ENCODE measurements at regions not wholly inside any gene's neighbourhood (a gene's known extent, or its start where the extent isn't known, plus 50 kb on each side); places are given as distances from the start of the nearest gene placed in this dataset.

DNA sequence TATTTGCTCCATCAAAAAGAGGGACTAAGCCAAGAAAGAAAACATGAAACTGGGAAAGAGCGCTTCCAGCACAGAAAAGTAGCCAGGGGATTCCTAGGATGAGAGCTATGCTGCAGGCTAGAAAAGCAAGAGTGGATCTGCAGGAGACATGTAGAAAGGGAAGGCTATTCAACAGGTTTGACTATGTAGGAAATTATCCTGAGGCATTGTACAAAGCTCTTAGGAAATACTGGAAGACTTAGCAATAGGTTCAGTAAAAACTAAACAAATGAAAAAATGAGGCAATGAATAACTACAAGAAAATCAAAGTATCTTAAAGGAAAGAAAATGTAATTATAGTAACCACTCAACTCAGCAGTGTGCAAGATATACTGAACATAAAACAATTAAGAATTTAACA, 178.7 kb upstream of the FOXN2 start:
- Mint-ChIP-seq H3K9me3 (no peaks in the 10 kb centered on the region), H3K27ac (no peak overlapping the region), H3K4me3 (no peak overlapping the region), H3K36me3 (ENCODE audit: low read depth) (no peaks in the 10 kb centered on the region), H3K27me3 (ENCODE audit: insufficient read depth) (peaks cover 10% of the 10 kb centered on the region), H3K4me1 (ENCODE audit: low read depth) (no peaks in the 10 kb centered on the region)
- no peak for DNase-seq
- TF ChIP-seq, protein P1, sequence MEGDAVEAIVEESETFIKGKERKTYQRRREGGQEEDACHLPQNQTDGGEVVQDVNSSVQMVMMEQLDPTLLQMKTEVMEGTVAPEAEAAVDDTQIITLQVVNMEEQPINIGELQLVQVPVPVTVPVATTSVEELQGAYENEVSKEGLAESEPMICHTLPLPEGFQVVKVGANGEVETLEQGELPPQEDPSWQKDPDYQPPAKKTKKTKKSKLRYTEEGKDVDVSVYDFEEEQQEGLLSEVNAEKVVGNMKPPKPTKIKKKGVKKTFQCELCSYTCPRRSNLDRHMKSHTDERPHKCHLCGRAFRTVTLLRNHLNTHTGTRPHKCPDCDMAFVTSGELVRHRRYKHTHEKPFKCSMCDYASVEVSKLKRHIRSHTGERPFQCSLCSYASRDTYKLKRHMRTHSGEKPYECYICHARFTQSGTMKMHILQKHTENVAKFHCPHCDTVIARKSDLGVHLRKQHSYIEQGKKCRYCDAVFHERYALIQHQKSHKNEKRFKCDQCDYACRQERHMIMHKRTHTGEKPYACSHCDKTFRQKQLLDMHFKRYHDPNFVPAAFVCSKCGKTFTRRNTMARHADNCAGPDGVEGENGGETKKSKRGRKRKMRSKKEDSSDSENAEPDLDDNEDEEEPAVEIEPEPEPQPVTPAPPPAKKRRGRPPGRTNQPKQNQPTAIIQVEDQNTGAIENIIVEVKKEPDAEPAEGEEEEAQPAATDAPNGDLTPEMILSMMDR (IDR thresholded peaks at IDR 0.05), result no peak

GRCh38 chr2:48137829-48138228, 176.7 kb upstream of the FOXN2 start:
- Mint-ChIP-seq H3K27me3 (ENCODE audit: insufficient read depth) (peaks cover 4% of the 10 kb centered on the region), H3K36me3 (ENCODE audit: low read depth) (no peaks in the 10 kb centered on the region), H3K27ac (no peak overlapping the region), H3K9me3 (no peaks in the 10 kb centered on the region), H3K4me1 (ENCODE audit: low read depth) (no peaks in the 10 kb centered on the region), H3K4me3 (no peak overlapping the region)
- no peak for DNase-seq
- TF ChIP-seq, protein P1 (IDR thresholded peaks at IDR 0.05), result no peak

GRCh38 chr2:48138898-48139297, 175.6 kb upstream of the FOXN2 start:
- no peak for DNase-seq
- H3K9me3 Mint-ChIP-seq, result no peaks in the 10 kb centered on the region
- TF ChIP-seq, protein P1 (IDR thresholded peaks at IDR 0.05), result no peak
- no peaks in the 10 kb centered on the region for H3K4me1 Mint-ChIP-seq (ENCODE audit: low read depth)
- peaks cover 4% of the 10 kb centered on the region for H3K27me3 Mint-ChIP-seq (ENCODE audit: insufficient read depth)
- H3K36me3 Mint-ChIP-seq (ENCODE audit: low read depth), result no peaks in the 10 kb centered on the region
- no peak overlapping the region for H3K4me3 Mint-ChIP-seq
- H3K27ac Mint-ChIP-seq, result no peak overlapping the region

GRCh38 chr2:48140586-48140985, 173.9 kb upstream of the FOXN2 start:
- no peaks in the 10 kb centered on the region for H3K36me3 Mint-ChIP-seq (ENCODE audit: low read depth)

DNA sequence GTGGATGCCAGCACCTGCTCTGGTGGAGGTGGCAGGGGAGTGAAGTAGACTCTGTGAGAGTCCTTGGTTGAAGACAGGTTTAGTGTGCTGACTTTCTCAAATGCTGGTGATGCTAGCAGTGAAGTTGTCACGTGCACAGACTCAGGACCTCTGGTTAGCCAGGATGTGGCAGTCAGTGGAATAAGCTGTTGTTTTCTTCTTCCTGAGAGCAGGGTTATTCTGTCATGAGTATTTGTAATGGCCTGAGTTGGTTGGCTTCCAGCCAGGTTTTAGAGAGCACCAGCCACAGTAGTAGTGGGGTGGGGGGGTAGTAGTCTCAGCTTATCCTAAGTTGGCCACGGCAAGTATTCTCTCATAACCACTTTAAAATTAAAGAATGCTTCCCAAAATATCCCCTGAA, 169.7 kb upstream of the FOXN2 start:
- H3K27ac Mint-ChIP-seq, result no peak overlapping the region
- no peaks in the 10 kb centered on the region for H3K9me3 Mint-ChIP-seq
- TF ChIP-seq, protein P1 (IDR thresholded peaks at IDR 0.05), result no peak
- DNase-seq, result no peak
- no peaks in the 10 kb centered on the region for H3K36me3 Mint-ChIP-seq (ENCODE audit: low read depth)
- peaks cover 14% of the 10 kb centered on the region; the same call in 1 of the 2 replicates for H3K4me1 Mint-ChIP-seq (ENCODE audit: low read depth)
- no peaks in the 10 kb centered on the region; the same call in none of the 2 replicates for H3K27me3 Mint-ChIP-seq (ENCODE audit: insufficient read depth)
- no peak overlapping the region for H3K4me3 Mint-ChIP-seq

More at GRCh38 chr2:48140586-48140985, 173.9 kb upstream of the FOXN2 start:
- Mint-ChIP-seq H3K27me3 (ENCODE audit: insufficient read depth) (peaks cover 4% of the 10 kb centered on the region), H3K9me3 (no peaks in the 10 kb centered on the region), H3K4me1 (ENCODE audit: low read depth) (peaks cover 9% of the 10 kb centered on the region; the same call in 1 of the 2 replicates), H3K4me3 (no peak overlapping the region), H3K27ac (no peak overlapping the region)
- no peak for DNase-seq
- TF ChIP-seq, protein P1 (IDR thresholded peaks at IDR 0.05), result no peak

Data from HFFc6 (cell line).